Stimulated activated CD8-positive, alpha-beta memory T cell treated with anti-CD3 and anti-CD28 coated beads, Interleukin-15, amount 100 ng/mL, for 24 hours (primary cell): ENCODE measurements at regions not wholly inside any gene's neighbourhood (a gene's known extent, or its start where the extent isn't known, plus 50 kb on each side); places are given as distances from the start of the nearest gene placed in this dataset.

Source experiments
- DNase-seq: peaks from one replicate; pipeline ENCODE4 v3.0.0-alpha.2; 2020; ENCODE audit warnings: low read depth

- no peak for DNase-seq
These were observed 891.4 kb downstream of the TFAP2A start for GRCh38 chr6:9523462-9523861.

- no peak for DNase-seq
These were observed 892.8 kb downstream of the TFAP2A start for GRCh38 chr6:9522101-9522500.

- no peak for DNase-seq
These were observed 893.7 kb downstream of the TFAP2A start for GRCh38 chr6:9521152-9521530.

GRCh38 chr6:9520417-9521151, 894.3 kb downstream of the TFAP2A start:
- no peak for DNase-seq

GRCh38 chr6:9518431-9518830, 896.4 kb downstream of the TFAP2A start:
- DNase-seq = no peak

- no peak for DNase-seq
These were observed 897.1 kb downstream of the TFAP2A start for GRCh38 chr6:9517806-9518205.

GRCh38 chr6:9515633-9516606, 899.0 kb downstream of the TFAP2A start:
- no peak for DNase-seq

GRCh38 chr6:9514146-9514545, 900.7 kb downstream of the TFAP2A start:
- no peak for DNase-seq

GRCh38 chr6:9511157-9511556, 903.7 kb downstream of the TFAP2A start:
- no peak for DNase-seq

GRCh38 chr6:9507136-9507895, 907.6 kb downstream of the TFAP2A start:
- DNase-seq = no peak

- DNase-seq = no peak
These were observed 910.7 kb downstream of the TFAP2A start for GRCh38 chr6:9504191-9504590.

- DNase-seq = no peak
These were observed 911.6 kb downstream of the TFAP2A start for GRCh38 chr6:9503111-9503761.

GRCh38 chr6:9499709-9500108, 915.2 kb downstream of the TFAP2A start:
- DNase-seq = no peak

GRCh38 chr6:9496837-9497236, 918.0 kb downstream of the TFAP2A start:
- DNase-seq = no peak

GRCh38 chr6:9494864-9495263, 920.0 kb downstream of the TFAP2A start:
- DNase-seq = no peak

GRCh38 chr6:9492790-9493189, 922.1 kb downstream of the TFAP2A start:
- DNase-seq = no peak

- no peak for DNase-seq
These were observed 927.7 kb downstream of the TFAP2A start for GRCh38 chr6:9487128-9487527.

GRCh38 chr6:9485992-9486391, 928.9 kb downstream of the TFAP2A start:
- DNase-seq = no peak

GRCh38 chr6:9484686-9485085, 930.2 kb downstream of the TFAP2A start:
- DNase-seq = no peak

GRCh38 chr6:9484091-9484490, 930.8 kb downstream of the TFAP2A start:
- DNase-seq = no peak

- DNase-seq = no peak
These were observed 932.7 kb downstream of the TFAP2A start for GRCh38 chr6:9482030-9482738.
